Stomach (tissue), 8 donors: ENCODE measurements at regions not wholly inside any gene's neighbourhood (a gene's known extent, or its start where the extent isn't known, plus 50 kb on each side); places are given as distances from the start of the nearest gene placed in this dataset.

Experiments used
- DNase-seq, 2 donors: peaks; one replicate each; pipeline versions ENCODE4 v3.0.0 to v3.0.0-alpha.2; 2013 to 2019
- H3K27ac ChIP-seq, 5 donors: fragments of 200-600 bp in 4 of 5; sonication (generic) in 4 of 5; one replicate each; pipeline ENCODE4 v1.5.1; 2013 to 2019; ENCODE audit warnings: mild to moderate bottlenecking in 1 of 5, moderate library complexity in 1 of 5
- H3K27me3 ChIP-seq, 3 donors: fragments of 200-600 bp; sonication (generic); one replicate each; pipeline ENCODE4 v1.5.1; 2017 to 2019; ENCODE audit warnings: mixed run types in 1 of 3
- H3K36me3 ChIP-seq, 4 donors: fragments of 200-600 bp; sonication (generic); 1 replicate in 3 of 4; 2 replicates in 1 of 4; pipeline ENCODE4 v1.5.1; 2016 to 2019
- H3K4me1 ChIP-seq, 4 donors: fragments of 200-600 bp; sonication (generic); one replicate each; pipeline ENCODE4 v1.5.1; 2016 to 2019
- H3K4me3 ChIP-seq, 4 donors: fragments of 200-600 bp; sonication (generic) in 3 of 4; one replicate each; pipeline ENCODE4 v1.5.1; 2016 to 2019; ENCODE audit warnings: mild to moderate bottlenecking in 1 of 4
- H3K9me3 ChIP-seq, 4 donors: fragments of 200-600 bp; sonication (generic); one replicate each; pipeline ENCODE4 v1.5.1; 2016 to 2019
- CTCF ChIP-seq, 7 experiments: fragments of 450-650 bp in 4 of 7; fragments of 200-600 bp in 3 of 7; sonication (generic) in 3 of 7; IDR thresholded peaks; one replicate each; pipeline ENCODE4 v1.5.1; 2016 to 2019; ENCODE audit warnings: antibody characterized with exemption in 7 of 7, control low read depth in 2 of 7, mild to moderate bottlenecking in 1 of 7
- EP300 ChIP-seq: sonication (generic); formaldehyde crosslinking; IDR thresholded peaks from one replicate; pipeline ENCODE4 v1.6.1; 2017; ENCODE audit warnings: antibody characterized with exemption
- POLR2A ChIP-seq, 4 donors: fragments of 450-650 bp; IDR thresholded peaks; one replicate each; pipeline ENCODE4 v1.6.1; 2016; ENCODE audit warnings: antibody characterized with exemption in 4 of 4, control low read depth in 2 of 4, mild to moderate bottlenecking in 1 of 4, moderate library complexity in 1 of 4
- POLR2AphosphoS5 ChIP-seq, 3 donors: sonication (generic); formaldehyde crosslinking; IDR thresholded peaks; one replicate each; pipeline ENCODE4 v1.6.1; 2016; ENCODE audit warnings: antibody characterized with exemption in 3 of 3
- WGBS, 5 donors: extraction: QIAGEN DNeasy Blood & Tissue Kit in 3 of 5; methylation state at CpG; one replicate each; pipeline versions ENCODE4 v1.1.5 to v1.1.7; 2013 to 2018; 5-methylcytosine and 5-hydroxymethylcytosine counted together
- intact Hi-C: fragments of 100-400 bp; cut with DNase I; formaldehyde crosslinking; loops from one replicate; pipeline ENCODE4 v1.15.1; 2023; ENCODE audit warnings: low total_unique reads
- donor health status: healthy with polysubstance abuse.
- donor health status: Bipolar disorder and iron deficiency.
- donor health status: healthy.

- TF ChIP-seq CTCF (IDR thresholded peaks at IDR 0.05): no peak
- TF ChIP-seq POLR2AphosphoS5 (IDR thresholded peaks at IDR 0.05): no peak
- TF ChIP-seq EP300: no peak
- no peak for TF ChIP-seq POLR2A (IDR thresholded peaks at IDR 0.05)
- WGBS, 5 donors: 34 to 63% (median 45%) methylated on average over 5 of the region's 5 CpGs
- H3K27ac ChIP-seq: no peak overlapping the region
- H3K27me3 ChIP-seq: no peaks in the 10 kb centered on the region
- no peaks in the 10 kb centered on the region for H3K36me3 ChIP-seq
- intact Hi-C loops: no loop called here
- H3K9me3 ChIP-seq: peaks cover 0 to 7% (median 3%) of the 10 kb centered on the region in 4 donors
- DNase-seq: peak in 1 of 2 donors; percentile 48
- H3K4me3 ChIP-seq: no peak overlapping the region
- peaks cover 0 to 5% (median 2%) of the 10 kb centered on the region in 4 donors for H3K4me1 ChIP-seq
Measured at GRCh38 chr3:55246033-55246432, 241.1 kb downstream of the WNT5A start.

GRCh38 chr3:55245351-55245750, 241.8 kb downstream of the WNT5A start:
- Histone ChIP-seq H3K36me3 (no peaks in the 10 kb centered on the region), H3K27me3 (no peaks in the 10 kb centered on the region), H3K4me1 (peaks cover 0 to 5% (median 2%) of the 10 kb centered on the region in 4 donors), H3K4me3 (no peak overlapping the region), H3K9me3 (peaks cover 0 to 7% (median 3%) of the 10 kb centered on the region in 4 donors), H3K27ac (no peak overlapping the region)
- TF ChIP-seq CTCF (IDR thresholded peaks at IDR 0.05): no peak
- no peak for TF ChIP-seq EP300
- TF ChIP-seq POLR2AphosphoS5 (IDR thresholded peaks at IDR 0.05): no peak
- no peak for TF ChIP-seq POLR2A (IDR thresholded peaks at IDR 0.05)
- intact Hi-C loops: no loop called here
- 48 to 78% (median 67%) methylated on average over 2 of the region's 2 CpGs for WGBS, 5 donors
- peak in 1 of 2 donors; percentile 12 for DNase-seq

- Histone ChIP-seq H3K36me3 (no peaks in the 10 kb centered on the region), H3K27ac (no peak overlapping the region), H3K4me3 (no peak overlapping the region), H3K4me1 (peaks cover 0 to 5% (median 2%) of the 10 kb centered on the region in 4 donors), H3K27me3 (no peaks in the 10 kb centered on the region), H3K9me3 (peaks cover 0 to 3% (median 1%) of the 10 kb centered on the region in 4 donors)
- 25 to 59% (median 48%) methylated on average over 1 of the region's 1 CpG for WGBS, 5 donors
- intact Hi-C loops: no loop called here
- peak in 1 of 2 donors; percentile 23 for DNase-seq
- TF ChIP-seq EP300: no peak
- no peak for TF ChIP-seq CTCF (IDR thresholded peaks at IDR 0.05)
- no peak for TF ChIP-seq POLR2AphosphoS5 (IDR thresholded peaks at IDR 0.05)
- no peak for TF ChIP-seq POLR2A (IDR thresholded peaks at IDR 0.05)
Measured at GRCh38 chr3:55244247-55244646, 242.9 kb downstream of the WNT5A start.

GRCh38 chr3:55243678-55244077, 243.4 kb downstream of the WNT5A start:
- Histone ChIP-seq H3K27ac (no peak overlapping the region), H3K4me3 (no peak overlapping the region), H3K36me3 (no peaks in the 10 kb centered on the region), H3K4me1 (peaks cover 0 to 5% (median 2%) of the 10 kb centered on the region in 4 donors), H3K27me3 (no peaks in the 10 kb centered on the region), H3K9me3 (no peaks in the 10 kb centered on the region)
- DNase-seq: no peak
- 69 to 73% (median 71%) methylated on average over 9 of the region's 9 CpGs for WGBS, 5 donors
- TF ChIP-seq EP300 (no peak), POLR2AphosphoS5 (IDR thresholded peaks at IDR 0.05) (no peak), CTCF (IDR thresholded peaks at IDR 0.05) (no peak), POLR2A (IDR thresholded peaks at IDR 0.05) (no peak)
- intact Hi-C loops: no loop called here
